Pancreas (tissue), 10 donors: ENCODE measurements at regions not wholly inside any gene's neighbourhood (a gene's known extent, or its start where the extent isn't known, plus 50 kb on each side); places are given as distances from the start of the nearest gene placed in this dataset.
"Not testable (repeated sequence)": the region's sequence is repeated elsewhere in the genome, so short reads cannot be mapped to it uniquely, and the experiment has no call there.

Source experiments
- ATAC-seq, 4 donors: fragments of 200-7000 bp; cut with Tn5 transposase; one replicate each; pipeline versions ENCODE4 v1.8.0 to v1.9.1; 2020; ENCODE audit warnings: mild to moderate bottlenecking in 4 of 4, moderate library complexity in 4 of 4
- DNase-seq, 6 donors: peaks; one replicate each; pipeline ENCODE4 v3.0.0-alpha.2; 2020
- FAIRE-seq: peaks from 2 replicates; lab custom pipeline; 2012; peaks lifted over from hg19 to GRCh38; lab: Jason Lieb, UNC
- H3K27ac ChIP-seq, 4 donors: fragments of 200-600 bp; sonication (generic); 1 replicate in 3 of 4; 2 replicates in 1 of 4; pipeline versions ENCODE4 v1.5.0 to v1.8.0; 2020
- H3K27me3 ChIP-seq, 4 donors: fragments of 200-600 bp; one replicate each; pipeline ENCODE4 v1.8.0; 2021
- H3K36me3 ChIP-seq, 3 donors: fragments of 200-600 bp; sonication (generic) in 1 of 3; one replicate each; pipeline versions ENCODE4 v1.5.0 to v1.8.0; 2020 to 2021
- H3K4me1 ChIP-seq, 3 donors: fragments of 200-600 bp; one replicate each; pipeline ENCODE4 v1.8.0; 2021
- H3K4me3 ChIP-seq, 4 donors: fragments of 200-600 bp; sonication (generic) in 2 of 4; one replicate each; pipeline versions ENCODE4 v1.5.0 to v1.8.0; 2020 to 2021
- H3K9me3 ChIP-seq, 4 donors: fragments of 200-600 bp; one replicate each; pipeline ENCODE4 v1.8.0; 2021
- CTCF ChIP-seq, 4 donors: fragments of 200-600 bp; sonication (generic) in 3 of 4; IDR thresholded peaks; one replicate each; pipeline versions ENCODE4 v1.5.0 to v1.8.0; 2021; ENCODE audit warnings: antibody characterized with exemption in 4 of 4
- WGBS, 2 donors: extraction: QIAGEN DNeasy Blood & Tissue Kit; methylation state at CpG; one replicate each; pipeline ENCODE4 v1.1.7; 2013; 5-methylcytosine and 5-hydroxymethylcytosine counted together
- intact Hi-C, 3 donors: fragments of 100-400 bp; cut with DNase I; formaldehyde crosslinking; loops; one replicate each; pipeline versions ENCODE4 v1.11.1 to v1.14.2; 2022
- donor health status: healthy with polysubstance abuse.
- donor health status: DM: no; HTN: no; CAD: no; lungs with moderate emphysema.
- donor health status: DM: no; HTN: no; CAD: no.
- donor health status: control.
- donor health status: control.
- donor health status: Bipolar disorder and iron deficiency.
- donor health status: DM: yes; HTN: yes; CAD: no.
- donor health status: DM: no; HTN: no; CAD: no.
- donor health status: DM: no; HTN: no; CAD: no.
- donor health status: DM: yes; HTN: yes; CAD: no.

GRCh38 chr2:95685513-95685912 is 93.7 kb downstream of the TRIM43 start:
- no peaks in the 10 kb centered on the region for H3K4me1 ChIP-seq
- ATAC-seq, result no peak

GRCh38 chr2:95686056-95686825 is 94.4 kb downstream of the TRIM43 start:
- H3K27ac ChIP-seq, H3K9me3 ChIP-seq, H3K4me3 ChIP-seq, intact Hi-C loops, H3K27me3 ChIP-seq, FAIRE-seq, H3K4me1 ChIP-seq, H3K36me3 ChIP-seq: not testable (repeated sequence)
- peak in 3 of 4 donors; percentile 14 to 61 (median 20) for ATAC-seq
- whole genome bisulfite sequencing, 2 donors, result 58 to 66% methylated on average over 5 of the region's 5 CpGs
- peak in 1 of 6 donors; percentile 12 for DNase-seq

More at GRCh38 chr2:95685513-95685912, 93.7 kb downstream of the TRIM43 start:
- DNase-seq, result no peak
- no peaks in the 10 kb centered on the region for H3K27me3 ChIP-seq
- intact Hi-C loops, result no loop called here
- H3K4me3 ChIP-seq, result no peak overlapping the region
- H3K36me3 ChIP-seq, result no peaks in the 10 kb centered on the region
- no peaks in the 10 kb centered on the region for H3K9me3 ChIP-seq
- no peak for FAIRE-seq
- WGBS, 2 donors, result 50 to 56% methylated on average over 3 of the region's 3 CpGs
- no peak for TF ChIP-seq CTCF (IDR thresholded peaks at IDR 0.05)
- no peak overlapping the region for H3K27ac ChIP-seq

- H3K27ac ChIP-seq, intact Hi-C loops, H3K9me3 ChIP-seq, FAIRE-seq, H3K36me3 ChIP-seq, H3K4me3 ChIP-seq, DNase-seq, H3K4me1 ChIP-seq, H3K27me3 ChIP-seq: not testable (repeated sequence)
- 40 to 43% methylated on average over 1 to 2 of the region's 2 CpGs for WGBS, 2 donors
- ATAC-seq, result peak in 2 of 4 donors; percentile 29 to 42
Observed at GRCh38 chr2:95687852-95688251, 96.1 kb downstream of the TRIM43 start.

- H3K9me3 ChIP-seq, H3K27me3 ChIP-seq, FAIRE-seq, H3K4me3 ChIP-seq, H3K4me1 ChIP-seq, H3K27ac ChIP-seq, H3K36me3 ChIP-seq, intact Hi-C loops, ATAC-seq, DNase-seq: not testable (repeated sequence)
- 73 to 83% methylated on average over 7 of the region's 7 CpGs for whole genome bisulfite sequencing, 2 donors
Observed at GRCh38 chr2:95691210-95691609, 99.4 kb downstream of the TRIM43 start.

GRCh38 chr2:95693071-95693846 is 101.5 kb downstream of the TRIM43 start:
- not testable (repeated sequence) for ATAC-seq

GRCh38 chr2:95695613-95696012 is 103.8 kb downstream of the TRIM43 start:
- no peak for TF ChIP-seq CTCF (IDR thresholded peaks at IDR 0.05)
- ATAC-seq (no peak), DNase-seq (no peak), FAIRE-seq (no peak)
- Histone ChIP-seq H3K36me3 (no peaks in the 10 kb centered on the region), H3K27ac (no peak overlapping the region), H3K27me3 (no peaks in the 10 kb centered on the region), H3K9me3 (no peaks in the 10 kb centered on the region), H3K4me1 (no peaks in the 10 kb centered on the region), H3K4me3 (no peak overlapping the region)
- intact Hi-C loops, result no loop called here
- WGBS, 2 donors, result 49 to 67% methylated on average over 4 of the region's 4 CpGs

More at GRCh38 chr2:95693071-95693846, 101.5 kb downstream of the TRIM43 start:
- intact Hi-C loops, H3K27ac ChIP-seq, H3K36me3 ChIP-seq, H3K9me3 ChIP-seq, H3K4me3 ChIP-seq, H3K4me1 ChIP-seq, DNase-seq, FAIRE-seq, H3K27me3 ChIP-seq: not testable (repeated sequence)
- WGBS, 2 donors, result 77 to 83% methylated on average over 7 of the region's 7 CpGs
